HG02938 (cell line): ENCODE measurements at regions not wholly inside any gene's neighbourhood (a gene's known extent, or its start where the extent isn't known, plus 50 kb on each side); places are given as distances from the start of the nearest gene placed in this dataset.

Experiments
- ATAC-seq: cut with Tn5 transposase; IDR thresholded peaks from one replicate; pipeline ENCODE4 v1.9.1; 2021; ENCODE audit warnings: mild to moderate bottlenecking, moderate library complexity; ENCODE audit not compliant: unreplicated experiment

DNA sequence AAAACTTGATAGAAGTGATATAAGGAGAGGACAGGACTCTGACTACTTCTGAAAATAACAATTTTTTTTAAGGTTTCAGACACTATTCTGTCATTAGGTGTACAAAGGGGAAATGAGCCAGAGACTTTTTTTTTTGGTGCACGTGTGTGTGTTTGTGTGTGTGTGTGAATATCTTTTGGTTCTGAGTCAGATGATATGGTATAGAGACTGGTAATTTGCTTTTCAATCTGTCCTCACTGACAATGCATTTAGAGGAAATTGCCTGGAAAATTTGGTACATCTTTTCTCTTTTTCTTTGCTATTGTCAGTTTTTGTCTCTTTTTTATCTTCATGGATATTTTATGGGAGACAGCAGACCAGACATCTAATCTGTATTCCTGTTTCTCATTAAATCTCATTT, 59.3 kb downstream of the DDIT4L start:
- no peak for ATAC-seq

DNA sequence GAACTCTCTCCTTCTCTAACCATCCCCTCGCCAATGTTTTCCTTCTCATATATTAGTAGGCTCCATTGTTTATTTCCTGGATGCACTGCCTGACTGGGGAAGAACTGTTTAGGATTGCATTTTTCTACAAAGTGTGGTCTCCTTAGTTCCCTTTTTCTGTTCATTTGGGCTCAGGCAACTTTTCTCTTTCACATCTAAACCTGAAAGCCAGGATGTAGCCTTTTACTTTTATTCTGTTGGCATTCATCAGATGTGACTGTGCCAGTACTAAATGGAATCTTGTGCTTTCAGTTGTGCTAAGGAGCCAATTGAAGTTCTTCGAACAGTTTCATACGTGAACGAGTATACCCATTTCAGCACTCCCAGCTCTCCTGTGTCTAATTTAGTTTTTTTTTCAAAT, 59.8 kb downstream of the DDIT4L start:
- no peak for ATAC-seq

DNA sequence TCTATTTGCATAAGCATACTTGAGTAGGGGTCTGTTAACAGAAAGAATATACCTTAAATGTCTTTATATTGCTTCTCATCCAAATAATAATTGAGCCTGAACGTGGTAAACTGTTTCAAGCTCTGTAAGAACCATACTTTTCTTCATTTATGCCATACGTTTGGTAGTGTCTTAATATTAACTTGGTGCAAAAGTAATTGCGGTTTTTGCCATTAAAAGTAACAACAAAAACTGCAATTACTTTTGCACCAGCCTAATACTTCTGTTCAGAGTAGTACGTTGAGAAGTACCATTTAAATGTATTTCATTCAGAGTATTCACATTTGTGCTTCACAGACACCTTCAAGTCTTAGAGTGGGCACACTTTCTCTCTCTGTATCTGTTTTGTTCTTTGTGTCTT, 60.5 kb downstream of the DDIT4L start:
- ATAC-seq, result no peak

DNA sequence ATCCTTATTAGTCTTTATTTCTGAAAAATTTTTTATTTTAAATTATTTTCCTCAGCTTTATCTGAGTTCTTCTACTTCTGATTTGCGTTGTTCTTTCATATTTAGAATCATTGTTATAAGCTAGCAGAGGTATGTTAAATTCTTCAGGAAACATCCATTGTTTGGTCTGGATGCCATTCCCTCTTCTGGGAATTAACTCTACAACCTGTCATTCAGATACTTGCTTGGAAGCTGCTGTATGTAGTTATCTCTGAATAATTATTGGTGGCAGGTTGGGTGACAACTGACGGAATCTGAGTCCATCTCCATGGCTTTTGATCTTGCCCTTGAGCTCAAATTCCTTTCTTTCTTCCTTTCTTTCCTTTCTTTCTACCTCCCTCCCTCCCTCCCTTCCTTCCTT, 61.9 kb downstream of the DDIT4L start:
- no peak for ATAC-seq

DNA sequence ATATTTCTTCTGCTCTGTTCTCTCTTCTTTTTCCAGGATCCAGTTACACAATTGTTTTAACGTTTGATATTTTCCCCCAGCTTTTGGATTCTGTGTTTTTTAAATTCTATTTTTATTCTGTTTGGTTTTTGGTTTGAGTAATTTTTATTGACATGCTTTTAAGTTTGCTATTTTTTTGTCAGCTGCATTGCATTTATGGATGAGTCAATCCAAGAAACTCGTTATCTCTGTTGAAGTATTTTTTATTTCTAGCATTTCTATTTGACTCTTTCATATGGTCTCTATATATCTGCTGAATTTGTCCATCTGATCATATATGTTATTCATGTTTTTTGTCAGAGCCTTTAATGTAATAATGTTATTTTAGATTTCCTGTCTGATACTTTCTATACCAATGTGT, 65.6 kb downstream of the DDIT4L start:
- ATAC-seq, result no peak

DNA sequence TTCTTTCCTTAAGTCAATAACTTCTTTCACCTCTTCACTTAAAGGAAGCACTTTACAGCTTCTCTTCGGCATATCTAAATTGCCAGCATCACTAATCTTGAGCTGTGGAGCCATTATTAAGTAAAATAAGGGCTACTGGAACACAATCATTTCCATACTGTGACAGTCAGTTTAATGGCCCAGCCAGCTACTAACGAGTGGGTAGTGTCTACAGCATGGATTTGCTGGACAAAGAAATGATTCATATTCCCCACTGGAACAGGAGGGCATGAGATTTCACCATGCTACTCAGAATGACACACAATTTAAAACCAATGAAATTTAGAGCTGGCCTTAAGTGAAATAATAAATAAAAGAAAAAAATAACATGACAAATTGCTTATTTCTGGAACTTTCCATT, 72.1 kb downstream of the DDIT4L start:
- ATAC-seq, result no peak

DNA sequence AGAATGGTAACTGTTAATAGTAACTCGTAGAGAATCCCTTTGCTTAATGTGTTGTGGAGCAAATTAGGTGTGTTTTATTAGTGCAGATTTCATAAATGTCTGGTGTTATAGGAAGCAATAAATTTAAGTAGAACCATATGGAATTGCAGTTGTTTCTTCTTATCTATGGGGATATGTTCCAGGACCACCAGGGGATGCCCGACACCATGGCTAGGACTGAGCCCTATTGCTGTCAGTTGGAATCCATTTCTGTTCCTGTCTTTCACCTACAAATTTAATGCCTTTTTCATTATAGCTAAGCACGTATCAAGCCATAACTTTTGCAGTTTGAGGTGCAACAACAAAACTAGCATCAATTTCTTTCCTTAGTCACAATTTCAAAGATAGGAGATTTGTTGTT, 72.5 kb downstream of the DDIT4L start:
- no peak for ATAC-seq

DNA sequence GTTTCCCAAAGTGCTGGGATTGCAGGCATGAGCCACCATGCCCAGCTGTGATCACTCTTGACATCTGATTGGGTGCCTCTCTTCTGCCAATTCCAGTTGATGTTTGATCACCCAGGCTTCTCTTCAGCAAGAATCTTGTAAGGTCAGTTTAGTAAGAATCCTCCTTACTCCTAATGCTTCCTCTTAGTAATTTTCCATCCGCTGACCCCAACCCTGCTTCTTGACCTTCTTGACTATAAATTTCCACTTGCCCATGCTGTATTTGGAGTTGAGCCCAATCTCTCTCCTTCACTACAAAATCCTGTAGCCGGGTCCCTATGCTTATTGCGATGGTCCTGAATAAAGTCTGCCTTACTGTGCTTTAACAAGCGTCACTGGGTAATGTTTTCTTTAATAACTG, 75.4 kb downstream of the DDIT4L start:
- ATAC-seq, result no peak

DNA sequence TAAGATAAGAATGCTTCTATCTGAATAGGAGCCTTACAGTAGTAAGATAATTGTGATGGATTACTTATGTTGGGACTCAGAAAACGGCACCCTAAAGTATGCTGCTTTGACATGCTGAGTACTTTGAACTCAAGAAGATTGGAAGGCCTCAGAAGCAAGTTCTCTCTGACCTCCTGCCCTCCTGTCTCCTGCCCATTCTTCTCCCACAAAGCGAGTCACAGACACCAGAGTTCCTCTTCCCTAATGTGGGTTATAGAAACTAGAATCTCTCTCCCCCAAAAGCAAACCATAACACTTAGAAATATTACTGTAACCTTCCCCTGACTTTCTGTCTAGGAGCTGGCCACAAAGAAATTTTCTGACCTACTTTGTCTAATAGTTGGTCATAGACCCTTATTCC, 76.5 kb downstream of the DDIT4L start:
- no peak for ATAC-seq

DNA sequence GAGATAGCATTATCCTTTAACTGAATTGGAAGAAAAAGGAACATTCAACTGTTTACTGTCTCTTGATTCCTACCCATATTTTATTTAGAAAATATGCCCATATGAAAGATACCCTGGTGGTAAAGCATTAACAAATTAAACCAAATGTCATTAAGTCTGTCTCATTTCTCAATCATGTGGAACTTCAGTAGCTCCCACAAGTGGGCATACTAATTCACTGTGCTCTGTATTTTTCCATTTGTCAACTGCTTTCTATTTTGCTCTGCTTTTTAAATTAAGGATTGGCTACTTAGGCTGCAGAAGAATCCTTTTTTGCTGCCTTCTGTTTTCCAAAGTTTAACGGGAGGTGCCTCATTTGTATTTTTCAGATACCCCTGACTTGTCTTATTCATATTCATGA, 77.2 kb downstream of the DDIT4L start:
- ATAC-seq, result no peak

DNA sequence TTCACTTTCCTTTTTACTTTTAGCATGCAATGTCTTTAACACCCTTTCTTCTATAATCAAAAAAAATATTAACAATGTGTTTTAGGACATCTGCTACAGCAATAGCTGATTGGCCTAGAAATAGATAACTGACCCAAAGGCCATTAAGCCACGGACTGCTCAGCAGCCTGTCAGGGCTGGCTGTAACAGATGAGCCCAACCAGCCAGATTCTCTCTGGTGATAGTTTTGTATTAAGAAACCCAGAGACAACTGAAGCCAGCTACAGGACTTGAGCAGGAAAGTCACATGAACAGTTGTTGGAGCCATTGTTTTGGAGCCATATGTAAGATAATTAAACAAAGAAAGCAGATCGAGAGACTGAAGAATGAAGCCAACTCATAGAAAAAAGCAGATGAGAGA, 80.3 kb downstream of the DDIT4L start:
- no peak for ATAC-seq

DNA sequence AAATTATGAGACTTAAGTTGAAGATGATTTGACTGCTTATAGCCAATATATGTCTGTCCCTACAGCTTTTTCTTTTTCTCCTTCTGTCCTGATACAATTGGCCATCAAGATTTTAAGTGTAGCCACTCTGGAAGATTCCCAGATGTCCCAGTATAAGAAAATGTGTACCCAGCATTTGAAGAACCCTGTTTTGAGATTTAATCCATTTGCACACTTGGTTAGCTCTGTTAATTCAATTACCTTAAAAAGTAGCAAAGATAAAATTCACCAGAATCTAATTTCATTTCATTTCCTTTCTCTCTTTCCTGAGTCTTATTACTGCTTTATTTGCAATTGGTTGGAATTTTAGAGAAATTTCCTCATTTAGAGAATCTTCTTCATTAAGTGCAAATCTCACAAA, 81.4 kb downstream of the DDIT4L start:
- no peak for ATAC-seq

DNA sequence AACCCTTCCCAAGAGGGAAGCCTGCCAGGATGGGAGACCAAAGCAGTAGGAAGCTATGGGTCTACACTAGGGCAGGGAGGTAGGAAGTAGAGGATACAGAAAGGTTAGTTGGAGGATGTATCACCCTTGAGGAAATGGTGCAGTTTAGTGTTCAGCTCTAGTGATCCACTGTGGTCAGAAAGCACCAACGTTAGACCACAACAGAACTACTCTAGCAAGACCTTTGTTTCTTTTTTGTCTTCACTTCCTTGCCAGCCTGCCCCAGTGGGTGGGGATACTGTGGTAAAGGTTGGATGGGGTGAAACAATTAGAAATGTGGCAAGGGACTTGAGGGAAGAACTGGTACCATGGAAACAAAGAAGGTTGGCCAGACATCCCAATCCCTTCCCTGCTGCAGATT, 83.3 kb downstream of the DDIT4L start:
- ATAC-seq, result peak; percentile 98

DNA sequence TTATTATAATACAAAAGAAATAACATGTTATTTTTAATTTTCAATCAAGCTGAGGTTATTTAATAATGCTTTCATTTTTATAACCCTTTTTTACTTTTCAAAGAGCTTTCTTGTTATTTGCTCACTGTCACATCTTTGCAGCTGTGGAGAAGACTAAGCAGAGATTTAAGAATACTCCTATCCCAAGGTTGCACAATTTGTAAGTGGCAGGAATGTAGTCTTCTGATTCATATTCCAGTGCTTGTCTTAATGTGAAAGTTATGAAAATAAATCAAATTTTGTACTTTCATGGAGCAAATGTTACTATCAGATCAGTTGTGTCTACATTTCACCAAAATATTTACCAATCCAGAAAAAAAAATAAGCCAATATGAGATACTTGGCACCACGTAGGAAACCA, 86.6 kb downstream of the DDIT4L start:
- ATAC-seq, result no peak

DNA sequence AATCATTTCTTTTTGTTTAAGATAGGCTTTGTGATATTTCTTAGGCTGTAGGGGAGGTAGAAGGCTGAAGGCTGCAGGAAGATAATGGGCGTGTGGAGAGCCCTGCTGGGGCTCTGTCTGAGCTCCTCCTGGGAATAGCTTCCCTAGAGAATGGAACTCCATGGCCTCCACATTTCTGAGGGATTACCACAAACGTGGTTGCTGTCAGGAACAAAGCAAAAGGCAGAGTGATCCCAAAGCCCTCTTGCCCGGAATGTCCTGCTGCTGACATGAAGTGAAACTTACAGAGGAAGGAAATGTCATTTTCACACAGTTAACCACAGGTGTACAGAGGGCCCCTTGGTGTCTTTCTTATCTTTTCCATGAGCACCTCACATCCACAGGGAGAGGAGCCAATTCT, 89.3 kb downstream of the DDIT4L start:
- ATAC-seq, result no peak

DNA sequence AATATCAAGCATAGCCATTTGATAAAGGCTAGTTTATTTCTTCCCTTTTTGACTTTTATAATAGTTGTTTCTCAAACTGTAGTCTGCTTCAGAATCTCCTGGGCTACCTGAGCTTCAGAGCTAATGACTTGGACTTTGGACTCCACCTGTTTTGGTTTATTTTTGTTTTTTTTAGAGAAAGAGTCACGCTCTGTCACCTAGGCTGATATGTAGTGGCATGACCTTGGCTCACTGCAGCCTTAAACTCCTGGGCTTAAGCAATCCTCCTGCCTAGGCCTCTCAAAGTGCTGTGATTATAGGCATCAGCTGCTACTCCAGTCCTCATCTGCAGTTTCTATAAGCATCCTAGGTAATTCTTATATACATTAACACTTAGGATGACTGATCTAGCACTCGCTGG, 90.5 kb downstream of the DDIT4L start:
- no peak for ATAC-seq

DNA sequence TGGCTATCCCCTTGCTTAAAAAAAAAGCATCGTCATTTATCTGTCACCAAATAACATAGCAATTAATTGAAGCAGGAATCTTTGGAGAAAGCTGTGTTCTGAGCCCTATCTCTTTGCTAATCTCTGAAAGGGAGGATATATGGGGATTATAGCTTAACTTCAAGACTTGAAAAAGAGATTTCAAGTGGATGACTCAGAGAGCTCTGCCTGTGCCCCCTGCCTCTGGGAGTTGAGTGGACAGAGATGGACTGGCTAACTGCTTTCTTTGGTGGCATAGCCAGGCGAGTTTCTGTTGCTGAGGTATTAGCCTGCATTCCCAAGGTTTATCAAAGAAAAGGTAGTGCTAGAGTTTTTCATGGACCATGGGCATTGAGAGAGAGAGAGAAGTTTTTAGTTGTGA, 91.6 kb downstream of the DDIT4L start:
- ATAC-seq, result no peak

DNA sequence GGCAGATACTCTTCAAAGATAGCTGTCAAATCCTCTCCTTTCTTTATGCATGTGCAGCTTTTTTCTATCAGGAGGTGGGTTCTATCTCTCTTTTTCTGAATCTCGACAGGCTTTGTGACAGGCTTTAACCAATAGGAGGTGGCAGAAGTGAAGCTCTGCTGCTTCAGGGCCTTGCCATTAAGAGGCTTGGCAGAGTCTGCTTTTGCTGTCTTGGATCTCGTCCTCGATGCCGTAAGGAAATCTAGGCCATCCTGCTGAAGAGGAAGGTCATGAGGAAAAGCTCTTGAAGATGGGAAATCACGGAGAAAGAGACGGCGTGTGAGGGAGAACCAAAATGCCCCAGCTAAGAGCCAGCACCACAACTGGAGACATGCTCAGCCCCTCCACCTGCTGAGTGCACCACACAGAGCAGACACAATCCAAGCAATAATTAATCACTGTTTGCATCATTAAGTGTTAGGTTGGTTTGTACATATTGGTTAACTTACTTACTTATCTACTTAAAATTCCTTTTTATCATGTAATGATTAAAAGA, 92.2 kb downstream of the DDIT4L start:
- no peak for ATAC-seq

DNA sequence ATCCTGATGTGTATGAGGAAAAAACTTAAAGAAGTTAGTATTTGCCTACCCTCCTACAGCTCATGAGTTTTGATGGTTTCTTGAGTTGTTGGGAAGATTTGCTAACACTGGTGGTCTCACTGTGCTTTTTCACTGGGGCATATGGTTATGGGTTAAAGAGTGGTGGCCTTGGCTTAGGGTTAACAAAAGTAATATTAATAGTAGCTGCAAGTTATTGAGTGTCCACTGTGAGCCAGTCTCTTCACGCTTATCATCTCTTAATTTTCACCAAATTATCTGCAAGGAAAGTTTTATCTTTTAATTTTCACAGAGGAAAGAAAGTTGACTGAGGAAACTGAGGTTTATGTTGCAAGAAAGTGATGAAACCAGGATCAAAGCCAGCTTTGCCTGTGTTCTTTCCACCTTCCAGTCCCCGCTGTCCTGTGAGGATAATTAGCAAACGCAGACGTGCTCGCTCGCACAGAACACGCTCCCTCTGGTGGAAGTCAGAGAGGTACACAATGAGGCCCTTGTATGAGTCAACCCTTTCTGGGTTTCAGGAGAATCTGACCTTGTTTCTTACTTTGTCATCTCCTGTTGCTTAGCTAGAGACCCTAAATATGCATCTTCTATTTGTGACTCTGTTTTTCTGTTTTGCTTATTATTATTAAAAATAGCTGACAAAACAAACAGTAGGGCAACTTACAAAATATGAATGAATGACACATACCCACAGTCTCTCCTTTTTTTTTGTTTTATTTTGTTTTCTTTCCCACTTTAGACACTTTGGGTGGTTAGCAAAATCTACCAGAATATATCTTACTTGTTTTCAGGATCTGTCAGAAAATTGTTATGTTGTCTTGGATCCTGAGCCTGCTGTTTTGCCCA, 94.3 kb downstream of the DDIT4L start:
- ATAC-seq, result peak; percentile 92

DNA sequence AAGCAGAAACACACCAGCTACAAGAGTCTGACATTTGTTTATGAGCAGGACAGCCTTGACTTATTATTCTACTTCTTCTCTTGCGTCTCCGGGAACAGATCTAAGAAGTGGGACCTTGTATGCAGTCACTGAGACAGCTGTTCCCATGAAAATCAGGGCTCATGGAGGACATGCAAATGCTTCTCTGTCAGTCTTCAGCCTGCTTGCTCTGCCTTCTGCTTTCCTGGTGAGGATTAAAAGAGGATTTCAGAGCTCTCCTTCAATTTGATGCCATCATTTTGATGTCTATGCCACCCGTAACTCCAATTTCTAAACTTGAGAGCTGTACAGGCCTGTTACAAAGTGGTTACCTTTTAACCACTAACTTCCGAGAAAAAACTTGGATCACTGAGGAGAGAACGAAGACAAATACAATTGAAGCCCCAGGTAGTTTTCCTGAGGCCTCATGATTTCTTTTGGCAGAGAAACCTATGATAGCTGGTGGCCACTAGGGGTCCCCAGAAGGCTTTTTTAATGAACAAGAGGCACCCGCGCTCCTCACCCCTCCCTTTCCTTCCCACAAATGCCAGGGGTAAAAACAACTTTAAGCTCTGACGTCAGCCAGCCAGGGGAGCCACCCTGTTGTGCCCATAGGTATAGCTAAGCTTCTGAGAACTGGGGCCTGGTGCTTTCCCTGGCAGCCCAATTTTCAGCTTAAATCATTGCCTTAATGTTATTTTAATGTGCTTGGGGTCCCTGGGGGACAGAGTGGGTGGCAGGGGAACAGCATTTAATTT, 97.0 kb downstream of the DDIT4L start:
- ATAC-seq, result peak; percentile 61

DNA sequence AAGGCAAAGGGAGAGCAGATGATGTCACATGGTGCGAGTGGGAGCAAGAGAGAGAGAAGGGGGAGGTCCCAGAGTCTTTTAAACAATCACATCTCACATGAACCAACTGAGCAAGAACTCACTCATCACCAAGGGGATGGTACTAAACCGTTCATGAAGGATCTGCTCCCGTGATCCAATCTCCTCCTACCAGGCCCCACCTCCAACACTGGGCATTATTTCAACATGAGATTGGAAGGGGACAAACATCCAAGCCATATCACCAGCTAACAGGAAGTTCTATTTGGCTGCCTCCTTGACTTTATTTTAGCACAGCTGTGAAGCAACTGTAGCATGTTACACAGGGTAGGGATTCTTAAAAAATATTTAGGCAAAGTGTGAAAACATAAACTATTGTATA, 102.5 kb downstream of the DDIT4L start:
- no peak for ATAC-seq

DNA sequence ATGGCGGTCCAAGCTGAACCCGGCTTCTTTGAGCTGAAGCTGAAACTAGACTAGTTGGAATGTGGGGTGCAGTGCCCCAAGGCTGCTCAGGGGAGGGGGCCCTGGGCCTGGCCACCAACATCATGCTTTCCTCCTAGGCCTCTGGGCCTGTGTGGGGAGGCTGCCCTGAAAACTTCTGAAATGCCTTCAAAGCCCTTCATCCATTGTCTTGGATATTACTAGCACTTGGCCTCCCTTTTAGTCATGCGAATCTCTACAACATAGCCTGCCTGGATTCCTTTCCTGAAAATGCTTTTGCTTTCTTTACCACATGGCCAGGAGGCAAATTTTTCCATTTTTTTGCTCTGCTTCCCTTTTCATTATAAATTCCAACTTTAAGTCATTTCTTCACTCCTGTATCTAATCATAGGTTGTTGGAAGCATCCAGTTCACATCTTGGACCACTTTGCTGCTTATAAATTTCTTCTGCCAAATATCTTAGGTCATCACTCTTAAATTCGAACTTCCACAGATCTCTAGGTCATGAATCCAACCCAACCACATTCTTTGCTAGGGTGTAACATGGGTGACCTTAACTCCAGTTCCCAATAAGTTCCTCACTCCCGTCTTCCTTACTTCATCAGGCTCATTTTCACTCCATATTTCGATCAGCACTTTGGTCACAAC, 103.4 kb downstream of the DDIT4L start:
- no peak for ATAC-seq
